ENCODE measurements at regions not wholly inside any gene's neighbourhood (a gene's known extent, or its start where the extent isn't known, plus 50 kb on each side); places are given as distances from the start of the nearest gene placed in this dataset.

GRCh38 chr13:69571606-69572323 lies 535.9 kb upstream of the ATXN8OS start:
- DNase-seq (ENCODE audit: low spot score): no peak

- no peak for DNase-seq (ENCODE audit: low spot score)
Measured at GRCh38 chr13:69567514-69567913, 540.1 kb upstream of the ATXN8OS start.

GRCh38 chr13:69566104-69566716 lies 541.4 kb upstream of the ATXN8OS start:
- no peak for DNase-seq (ENCODE audit: low spot score)

- DNase-seq (ENCODE audit: low spot score): no peak
Measured at GRCh38 chr13:69565334-69565733, 542.3 kb upstream of the ATXN8OS start.

GRCh38 chr13:69556540-69557196 lies 551.0 kb upstream of the ATXN8OS start:
- no peak for DNase-seq (ENCODE audit: low spot score)

- DNase-seq (ENCODE audit: low spot score): no peak
Measured at GRCh38 chr13:69553976-69554375, 553.6 kb upstream of the ATXN8OS start.

- DNase-seq (ENCODE audit: low spot score): no peak
Measured at GRCh38 chr13:69551193-69551592, 556.4 kb upstream of the ATXN8OS start.

- DNase-seq (ENCODE audit: low spot score): no peak
Measured at GRCh38 chr13:69547780-69548179, 559.8 kb upstream of the ATXN8OS start.

GRCh38 chr13:69545551-69545950 lies 562.1 kb upstream of the ATXN8OS start:
- DNase-seq (ENCODE audit: low spot score): no peak

GRCh38 chr13:69524459-69525150 lies 583.0 kb upstream of the ATXN8OS start:
- DNase-seq (ENCODE audit: low spot score): no peak

GRCh38 chr13:69496981-69497380 lies 610.6 kb upstream of the ATXN8OS start:
- DNase-seq (ENCODE audit: low spot score): peak; percentile 55

GRCh38 chr13:69495096-69495495 lies 612.5 kb upstream of the ATXN8OS start:
- DNase-seq (ENCODE audit: low spot score): no peak

- no peak for DNase-seq (ENCODE audit: low spot score)
Measured at GRCh38 chr13:69487576-69487975, 620.0 kb upstream of the ATXN8OS start.

GRCh38 chr13:69485991-69486592 lies 621.5 kb upstream of the ATXN8OS start:
- DNase-seq (ENCODE audit: low spot score): no peak

GRCh38 chr13:69477451-69477850 lies 630.2 kb upstream of the ATXN8OS start:
- no peak for DNase-seq (ENCODE audit: low spot score)

- DNase-seq (ENCODE audit: low spot score): no peak
Measured at GRCh38 chr13:69474011-69474685, 633.5 kb upstream of the ATXN8OS start.

GRCh38 chr13:69468624-69469023 lies 639.0 kb upstream of the ATXN8OS start:
- no peak for DNase-seq (ENCODE audit: low spot score)

- DNase-seq (ENCODE audit: low spot score): no peak
Measured at GRCh38 chr13:69461397-69461796, 646.2 kb upstream of the ATXN8OS start.

GRCh38 chr13:69459346-69459745 lies 648.3 kb upstream of the ATXN8OS start:
- DNase-seq (ENCODE audit: low spot score): no peak

GRCh38 chr13:69458013-69458412 lies 649.6 kb upstream of the ATXN8OS start:
- DNase-seq (ENCODE audit: low spot score): no peak

- no peak for DNase-seq (ENCODE audit: low spot score)
Measured at GRCh38 chr13:69450245-69450644, 657.4 kb upstream of the ATXN8OS start.

- DNase-seq (ENCODE audit: low spot score): no peak
Measured at GRCh38 chr13:69425235-69425634, 682.4 kb upstream of the ATXN8OS start.
